ENCODE measurements at regions not wholly inside any gene's neighbourhood (a gene's known extent, or its start where the extent isn't known, plus 50 kb on each side); places are given as distances from the start of the nearest gene placed in this dataset.

- CTCF ChIA-PET: no interaction called here
- no peak for TF ChIP-seq CTCF (IDR thresholded peaks at IDR 0.05; ENCODE audit: unreplicated experiment)
- BruUV-seq (replicated peaks): no TSS peak
- intact Hi-C loops (cut with micrococcal nuclease; ENCODE audit: unreplicated experiment): no loop called here
- no peak for DNase-seq
- H3K4me3 Mint-ChIP-seq (ENCODE audit: low read depth, unreplicated experiment): no peak overlapping the region
- no peaks in the 10 kb centered on the region for H3K36me3 Mint-ChIP-seq (ENCODE audit: insufficient read depth, unreplicated experiment)
- no peaks in the 10 kb centered on the region for H3K4me1 Mint-ChIP-seq (ENCODE audit: low read depth, unreplicated experiment)
- no peaks in the 10 kb centered on the region for H3K27me3 Mint-ChIP-seq (ENCODE audit: unreplicated experiment)
- no peaks in the 10 kb centered on the region for H3K9me3 Mint-ChIP-seq (ENCODE audit: low read depth, unreplicated experiment)
- H3K27ac Mint-ChIP-seq (ENCODE audit: unreplicated experiment): no peak overlapping the region
Measured at GRCh38 chr3:164687902-164688301, 390.4 kb downstream of the SI start.

DNA sequence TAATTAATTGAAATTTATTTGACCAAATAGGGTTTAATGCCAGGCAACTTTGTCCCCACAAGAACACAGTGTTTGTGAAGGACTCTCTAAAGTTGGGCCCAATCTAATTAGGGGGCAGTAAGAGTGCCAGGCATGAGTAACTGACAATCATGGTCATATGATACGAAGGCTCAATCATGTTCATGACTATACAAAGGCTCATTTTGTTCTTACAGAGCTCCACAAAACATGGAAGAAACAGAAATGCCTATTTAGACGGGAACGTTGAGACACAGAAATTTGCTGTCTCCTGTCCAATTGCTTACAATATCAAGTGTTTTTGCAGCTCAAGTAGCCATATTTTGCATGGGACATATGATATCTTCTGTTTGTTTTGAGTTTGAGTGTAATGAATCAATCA is 391.1 kb downstream of the SI start:
- Mint-ChIP-seq H3K36me3 (ENCODE audit: insufficient read depth, unreplicated experiment) (no peaks in the 10 kb centered on the region), H3K4me3 (ENCODE audit: low read depth, unreplicated experiment) (no peak overlapping the region), H3K27ac (ENCODE audit: unreplicated experiment) (no peak overlapping the region), H3K9me3 (ENCODE audit: low read depth, unreplicated experiment) (no peaks in the 10 kb centered on the region), H3K4me1 (ENCODE audit: low read depth, unreplicated experiment) (no peaks in the 10 kb centered on the region), H3K27me3 (ENCODE audit: unreplicated experiment) (no peaks in the 10 kb centered on the region)
- DNase-seq: no peak
- BruUV-seq (replicated peaks): no TSS peak
- intact Hi-C loops (cut with micrococcal nuclease; ENCODE audit: unreplicated experiment): no loop called here
- CTCF ChIA-PET: no interaction called here
- no peak for TF ChIP-seq CTCF (IDR thresholded peaks at IDR 0.05; ENCODE audit: unreplicated experiment)

DNA sequence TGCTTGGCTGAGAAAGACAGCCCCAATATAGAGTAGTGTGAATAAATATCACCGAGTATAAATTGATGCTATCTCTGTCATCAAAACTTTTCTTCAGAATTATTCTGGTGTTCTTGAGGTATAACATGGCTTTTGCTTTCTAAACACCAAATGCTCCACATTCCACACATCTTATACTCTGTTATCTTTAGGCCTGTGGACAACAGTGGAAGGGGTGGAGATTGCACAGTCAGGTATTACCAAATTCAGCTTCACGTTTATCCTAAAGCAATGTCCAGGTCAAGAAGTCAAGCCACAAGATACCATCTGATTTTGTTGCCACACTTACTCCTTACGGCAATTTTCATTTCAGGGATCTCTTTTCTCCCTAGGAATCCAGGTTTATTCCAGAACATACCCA is 394.8 kb downstream of the SI start:
- no peak for TF ChIP-seq CTCF (IDR thresholded peaks at IDR 0.05; ENCODE audit: unreplicated experiment)
- intact Hi-C loops (cut with micrococcal nuclease; ENCODE audit: unreplicated experiment): no loop called here
- Mint-ChIP-seq H3K4me3 (ENCODE audit: low read depth, unreplicated experiment) (no peak overlapping the region), H3K36me3 (ENCODE audit: insufficient read depth, unreplicated experiment) (no peaks in the 10 kb centered on the region), H3K27ac (ENCODE audit: unreplicated experiment) (no peak overlapping the region), H3K4me1 (ENCODE audit: low read depth, unreplicated experiment) (no peaks in the 10 kb centered on the region), H3K9me3 (ENCODE audit: low read depth, unreplicated experiment) (no peaks in the 10 kb centered on the region), H3K27me3 (ENCODE audit: unreplicated experiment) (no peaks in the 10 kb centered on the region)
- DNase-seq: no peak
- BruUV-seq (replicated peaks): no TSS peak
- CTCF ChIA-PET: no interaction called here

GRCh38 chr3:164679245-164679644 is 399.1 kb downstream of the SI start:
- no peak for DNase-seq
- H3K9me3 Mint-ChIP-seq (ENCODE audit: low read depth, unreplicated experiment): no peaks in the 10 kb centered on the region
- no peak overlapping the region for H3K27ac Mint-ChIP-seq (ENCODE audit: unreplicated experiment)
- H3K27me3 Mint-ChIP-seq (ENCODE audit: unreplicated experiment): no peaks in the 10 kb centered on the region
- TF ChIP-seq CTCF (IDR thresholded peaks at IDR 0.05; ENCODE audit: unreplicated experiment): no peak
- no peak overlapping the region for H3K4me3 Mint-ChIP-seq (ENCODE audit: low read depth, unreplicated experiment)
- H3K36me3 Mint-ChIP-seq (ENCODE audit: insufficient read depth, unreplicated experiment): no peaks in the 10 kb centered on the region
- no peaks in the 10 kb centered on the region for H3K4me1 Mint-ChIP-seq (ENCODE audit: low read depth, unreplicated experiment)
- BruUV-seq (replicated peaks): no TSS peak
- CTCF ChIA-PET: no interaction called here
- intact Hi-C loops (cut with micrococcal nuclease; ENCODE audit: unreplicated experiment): no loop called here

DNA sequence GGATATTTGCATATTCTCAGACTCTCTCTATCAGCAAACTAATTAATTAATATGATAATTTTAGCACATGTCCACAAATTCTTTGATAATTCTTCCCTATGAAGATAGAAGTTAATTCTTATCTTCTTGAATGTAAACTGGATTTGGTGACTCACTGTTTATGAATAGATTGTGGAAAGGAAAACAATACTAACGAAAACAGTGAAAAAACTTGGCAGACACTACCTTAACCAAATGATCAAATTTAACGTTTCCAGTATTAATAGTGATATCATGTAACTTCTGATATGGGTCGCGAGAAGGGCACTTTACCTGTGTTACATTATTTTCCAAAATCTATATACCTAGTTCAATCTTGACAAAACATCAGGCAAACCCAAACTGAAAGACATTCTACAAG is 401.0 kb downstream of the SI start:
- TF ChIP-seq CTCF (IDR thresholded peaks at IDR 0.05; ENCODE audit: unreplicated experiment): no peak
- no peak overlapping the region for H3K4me3 Mint-ChIP-seq (ENCODE audit: low read depth, unreplicated experiment)
- DNase-seq: no peak
- BruUV-seq (replicated peaks): no TSS peak
- CTCF ChIA-PET: no interaction called here
- no peaks in the 10 kb centered on the region for H3K36me3 Mint-ChIP-seq (ENCODE audit: insufficient read depth, unreplicated experiment)
- no peaks in the 10 kb centered on the region for H3K27me3 Mint-ChIP-seq (ENCODE audit: unreplicated experiment)
- no peaks in the 10 kb centered on the region for H3K9me3 Mint-ChIP-seq (ENCODE audit: low read depth, unreplicated experiment)
- intact Hi-C loops (cut with micrococcal nuclease; ENCODE audit: unreplicated experiment): no loop called here
- no peaks in the 10 kb centered on the region for H3K4me1 Mint-ChIP-seq (ENCODE audit: low read depth, unreplicated experiment)
- H3K27ac Mint-ChIP-seq (ENCODE audit: unreplicated experiment): no peak overlapping the region

Measured in Calu3 (cell line).